AG20443 (cell line): ENCODE measurements at regions not wholly inside any gene's neighbourhood (a gene's known extent, or its start where the extent isn't known, plus 50 kb on each side); places are given as distances from the start of the nearest gene placed in this dataset.
A peak's percentile ranks its signal among the peaks of the same experiment; 100 is the strongest.

Experiments
- DNase-seq: peaks from one replicate; pipeline ENCODE4 v3.0.0; 2012; ENCODE audit warnings: low spot score, mixed read lengths

DNA sequence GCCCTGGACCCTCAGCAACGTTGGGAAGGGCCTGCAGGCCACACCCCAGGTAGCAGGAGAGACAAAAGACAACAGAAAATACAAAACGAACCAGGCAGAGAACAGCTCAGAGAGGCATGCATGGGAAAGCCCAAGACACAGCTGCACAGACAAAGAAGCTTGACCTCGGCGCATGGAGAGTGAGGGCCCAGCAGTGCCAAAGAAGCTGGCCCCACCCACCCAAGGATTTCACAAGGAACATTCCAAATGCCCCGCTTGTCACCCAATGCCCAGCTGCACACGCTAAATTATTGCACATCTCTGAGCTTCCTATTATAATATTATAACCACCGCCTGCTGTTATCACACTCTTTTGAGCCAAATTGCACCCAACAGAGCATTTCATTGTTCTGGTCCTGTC, 147.7 kb upstream of the TBL1X start:
- DNase-seq: no peak

- DNase-seq: no peak
These were observed 146.6 kb upstream of the TBL1X start for GRCh38 chrX:9318213-9318612.

- DNase-seq: no peak
These were observed 146.1 kb upstream of the TBL1X start for GRCh38 chrX:9318766-9319165.

- DNase-seq: no peak
These were observed 143.9 kb upstream of the TBL1X start for GRCh38 chrX:9320940-9321339.

- no peak for DNase-seq
These were observed 140.2 kb upstream of the TBL1X start for GRCh38 chrX:9324676-9325075.

- no peak for DNase-seq
These were observed 138.5 kb upstream of the TBL1X start for GRCh38 chrX:9326369-9326768.

- DNase-seq: no peak
These were observed 137.6 kb upstream of the TBL1X start for GRCh38 chrX:9327086-9327746.

DNA sequence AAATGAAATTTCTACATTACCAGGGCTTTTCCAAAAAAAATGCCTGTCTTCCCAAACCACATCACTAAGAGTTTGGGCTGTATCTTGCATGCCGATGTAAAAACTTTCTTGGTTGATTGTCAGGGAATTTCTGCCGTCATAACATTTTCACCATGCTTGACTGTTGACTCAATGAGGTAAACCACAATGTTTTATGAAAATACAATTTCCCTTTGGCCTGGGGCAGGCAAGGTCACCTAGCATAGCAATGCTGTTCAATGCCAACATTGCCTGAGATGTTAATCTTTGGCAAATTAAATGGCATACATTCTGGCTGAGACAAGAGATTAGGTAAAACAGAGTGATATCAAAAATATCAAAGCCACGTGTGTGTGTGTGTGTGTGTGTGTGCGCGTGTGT, 137.1 kb upstream of the TBL1X start:
- DNase-seq: peak; percentile 51

DNA sequence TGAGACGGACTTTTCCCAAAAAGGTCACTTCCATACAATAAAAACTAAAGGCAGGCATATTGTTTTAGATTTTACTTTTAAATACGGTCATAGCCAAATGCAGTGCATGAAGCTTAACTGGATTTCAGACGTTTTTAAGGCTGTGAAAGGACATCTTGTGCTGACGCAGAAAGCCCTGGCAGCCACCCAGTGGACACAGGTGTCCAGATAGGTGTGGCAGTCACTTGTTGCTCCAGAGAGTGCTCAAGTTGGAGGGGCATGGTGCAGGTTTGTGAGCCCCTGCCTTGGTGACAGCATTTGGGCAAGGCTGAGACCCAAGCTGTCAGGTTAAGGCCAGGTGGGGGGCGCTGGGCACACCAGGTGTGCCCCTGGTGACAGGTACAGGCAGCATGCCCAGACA, 135.8 kb upstream of the TBL1X start:
- DNase-seq: no peak

- no peak for DNase-seq
These were observed 134.4 kb upstream of the TBL1X start for GRCh38 chrX:9330249-9330982.

DNA sequence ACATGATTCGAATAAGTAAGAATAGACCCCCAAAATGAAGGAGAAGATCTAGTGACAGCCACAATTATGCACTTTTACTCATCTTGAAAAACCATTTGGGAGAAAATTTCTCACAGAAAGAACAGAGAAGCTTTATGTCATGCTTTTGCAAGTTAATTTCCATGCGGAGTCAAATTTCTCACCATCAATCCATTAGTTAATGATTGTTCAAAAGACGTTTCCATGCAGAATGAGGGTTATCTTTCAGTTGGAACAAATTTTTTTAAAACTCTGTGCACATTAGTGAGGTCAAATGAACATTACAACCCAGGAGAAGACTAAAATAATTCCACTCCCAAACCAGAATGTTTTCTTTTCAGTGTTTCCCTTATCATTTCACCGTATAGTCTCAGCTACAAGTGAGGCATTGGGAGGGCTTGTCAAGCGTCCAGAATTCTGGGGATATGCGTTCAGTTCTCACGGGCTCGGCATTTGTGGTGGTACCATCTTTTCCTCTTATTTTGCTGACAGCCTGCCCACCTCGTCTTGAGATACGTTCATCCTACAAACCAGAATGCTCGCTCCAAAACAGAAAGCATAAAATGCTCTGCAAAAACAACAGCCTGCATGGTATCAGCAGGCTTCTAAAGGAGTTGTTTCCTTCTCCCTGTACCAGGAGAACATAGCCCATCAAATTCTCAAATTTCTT, 130.8 kb upstream of the TBL1X start:
- no peak for DNase-seq

DNA sequence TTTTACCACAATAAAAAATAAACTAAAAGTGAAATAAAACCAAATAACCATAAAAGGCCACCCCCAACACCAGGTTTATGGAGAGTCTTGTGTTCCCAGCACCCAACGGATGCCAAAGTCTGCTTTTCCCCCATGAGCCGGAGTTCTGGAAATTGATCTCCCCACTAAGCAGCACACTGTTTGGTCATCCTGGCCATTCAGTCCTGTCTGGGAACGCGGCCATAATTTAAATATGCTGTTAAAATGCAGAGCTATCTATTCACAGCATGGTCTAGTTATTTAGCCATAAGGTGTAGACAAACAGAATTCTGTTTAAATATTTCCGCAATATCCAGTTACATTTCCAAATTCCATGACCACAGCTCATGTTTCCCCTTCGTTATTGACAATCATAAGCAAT, 129.6 kb upstream of the TBL1X start:
- DNase-seq: no peak

DNA sequence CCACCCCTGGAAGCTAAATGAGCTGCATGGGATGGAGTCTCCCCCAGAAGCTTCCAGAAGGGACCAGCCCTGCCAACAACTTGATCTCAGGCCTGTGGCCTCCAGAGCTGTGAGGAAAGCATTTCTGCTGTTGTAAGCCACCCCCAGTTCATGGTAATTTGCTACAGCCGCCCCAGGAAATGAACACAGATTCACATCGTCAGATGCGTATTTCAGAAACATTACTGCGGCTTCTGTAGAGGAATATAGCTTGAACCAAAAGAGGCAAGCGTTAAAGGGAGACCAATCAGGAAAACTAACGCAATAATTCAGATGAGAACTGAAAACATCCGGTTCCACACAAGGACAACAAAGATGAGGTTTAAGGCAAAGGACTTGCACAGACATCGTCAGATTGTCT, 128.4 kb upstream of the TBL1X start:
- DNase-seq: no peak

DNA sequence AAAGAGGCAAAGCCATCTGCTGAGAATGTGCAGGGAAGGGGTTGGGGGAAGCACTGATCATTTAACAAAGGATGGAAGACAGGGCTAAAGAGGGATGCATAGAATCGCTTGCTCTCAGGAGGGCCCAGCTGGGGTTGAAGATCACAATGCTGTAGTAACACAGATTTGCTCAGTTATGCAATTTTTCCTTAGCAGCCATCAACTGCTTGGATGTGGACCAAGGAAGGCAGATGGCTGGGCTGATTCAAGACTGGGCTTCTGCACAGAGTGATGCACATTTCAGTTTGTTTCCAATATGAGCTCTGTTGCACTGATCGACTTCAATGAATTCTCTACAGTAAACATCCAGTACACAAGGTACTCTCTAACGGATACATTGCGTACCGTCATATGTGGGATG, 127.8 kb upstream of the TBL1X start:
- DNase-seq: peak; percentile 64

DNA sequence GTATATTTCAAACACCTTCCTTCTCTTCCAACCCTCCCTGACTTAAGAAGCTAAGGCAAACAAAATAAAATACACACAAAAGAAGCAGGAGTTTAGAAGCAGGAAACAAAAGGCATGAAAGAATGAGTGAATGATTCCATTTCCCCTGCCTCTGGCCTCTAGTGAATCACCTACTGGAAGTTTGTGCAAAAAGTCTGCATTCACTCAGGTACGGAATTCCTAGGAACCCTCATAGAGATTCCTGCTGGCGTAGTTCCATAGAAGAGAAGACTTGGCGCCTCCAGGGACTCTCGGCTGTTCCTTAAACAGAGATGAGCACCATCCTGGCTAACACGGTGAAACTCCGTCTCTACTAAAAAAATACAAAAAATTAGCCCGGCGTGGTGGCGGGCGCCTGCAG, 125.9 kb upstream of the TBL1X start:
- DNase-seq: no peak

DNA sequence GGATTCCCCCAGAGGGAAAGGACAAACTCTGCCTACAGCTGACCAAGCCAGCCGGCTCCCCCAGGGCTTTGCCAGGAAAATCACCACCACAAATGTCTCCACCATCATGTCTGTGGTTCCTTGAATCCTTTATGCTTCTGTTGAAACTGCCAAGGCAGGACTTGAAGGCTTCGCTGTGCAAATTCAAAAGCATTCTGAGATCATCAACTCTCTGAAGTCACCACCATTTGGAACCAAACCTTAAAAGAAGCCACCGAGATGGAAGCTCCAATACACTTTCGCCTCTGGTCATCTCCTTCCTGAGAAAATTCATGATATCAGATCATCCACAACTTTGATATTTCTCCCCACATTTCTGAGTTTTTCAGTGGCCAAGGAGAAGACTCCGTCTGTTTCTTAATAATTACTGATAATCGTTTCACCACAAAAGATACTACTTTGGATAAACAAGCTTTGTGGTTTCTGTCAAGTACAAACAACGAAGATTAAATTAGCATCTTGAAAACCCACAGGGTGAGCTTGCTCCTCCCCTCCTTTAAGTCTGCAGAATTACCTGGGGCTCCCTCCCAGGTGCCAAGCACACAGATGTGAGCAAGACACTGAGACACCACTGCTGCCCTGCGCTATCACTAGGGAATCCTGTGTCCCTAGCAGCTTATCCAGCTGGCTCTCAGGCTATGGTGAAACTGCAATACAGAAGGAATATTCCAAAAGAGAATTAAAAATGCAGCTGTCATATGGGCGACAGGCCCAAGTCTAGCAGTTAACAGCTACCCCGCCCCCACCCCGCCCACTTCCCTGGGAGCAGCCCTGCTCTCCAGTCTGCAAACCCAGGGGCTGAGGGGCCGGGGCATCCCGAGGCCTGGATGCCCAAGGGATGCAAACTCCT, 125.0 kb upstream of the TBL1X start:
- no peak for DNase-seq

- peak; percentile 26 for DNase-seq
These were observed 124.1 kb upstream of the TBL1X start for GRCh38 chrX:9340598-9341290.

DNA sequence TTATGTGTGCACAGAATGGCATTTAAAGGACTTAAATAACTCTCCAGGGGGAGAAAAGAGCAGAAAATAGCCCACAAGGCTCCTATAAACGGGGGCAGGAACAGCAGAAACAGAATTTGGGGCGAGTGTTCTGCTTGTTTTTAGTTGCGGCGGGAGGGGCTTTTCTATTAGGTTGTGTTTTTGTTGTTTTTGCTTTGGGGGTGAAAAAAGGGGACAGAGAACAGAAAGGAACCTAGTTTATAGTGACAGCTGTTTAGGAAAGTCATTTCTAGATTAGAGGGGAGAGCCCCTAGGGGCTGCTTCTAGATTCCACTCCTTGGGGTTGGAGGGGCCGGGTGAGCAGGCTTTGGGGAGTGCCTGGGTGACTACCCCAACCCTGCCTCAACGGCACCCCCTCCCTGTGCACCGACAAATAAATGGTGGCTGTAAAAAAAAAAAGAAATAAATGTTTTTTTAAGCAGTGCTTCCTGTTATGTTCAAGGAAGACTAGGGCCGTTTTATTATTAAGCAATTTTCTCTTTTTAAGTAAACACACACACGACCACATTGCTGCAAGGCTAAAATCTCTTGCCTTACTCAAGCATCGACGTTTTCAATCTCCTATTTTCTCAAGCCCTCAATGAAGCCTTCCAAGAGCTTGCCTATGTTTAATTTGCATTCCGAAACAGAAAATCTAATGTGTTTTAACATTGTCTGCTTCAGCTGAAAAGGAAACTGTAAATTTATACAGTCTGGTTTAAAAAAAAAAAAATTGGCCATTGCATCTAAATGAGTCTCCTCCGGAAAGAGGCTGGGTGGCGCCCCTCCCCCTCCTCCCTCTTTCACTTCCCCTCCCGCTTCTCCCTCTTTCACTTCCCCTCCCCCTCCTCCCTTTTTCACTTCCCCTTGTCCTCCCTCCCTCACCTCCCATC, 123.3 kb upstream of the TBL1X start:
- DNase-seq: no peak

GRCh38 chrX:9342561-9343051, 122.3 kb upstream of the TBL1X start:
- DNase-seq: peak; percentile 82

GRCh38 chrX:9343971-9344370, 120.9 kb upstream of the TBL1X start:
- DNase-seq: no peak
